Anterior cingulate cortex (tissue), 58 donors: ENCODE measurements at regions not wholly inside any gene's neighbourhood (a gene's known extent, or its start where the extent isn't known, plus 50 kb on each side); places are given as distances from the start of the nearest gene placed in this dataset.

ENCODE experiments used
- DNase-seq, 58 donors: peaks; one replicate each; lab custom pipeline; 2025; lab: John Stamatoyannopoulos, UW

- no peak for DNase-seq
Measured at GRCh38 chr7:47094462-47094861, 487.4 kb downstream of the TNS3 start.

- DNase-seq: no peak
Measured at GRCh38 chr7:47093320-47094234, 488.3 kb downstream of the TNS3 start.

GRCh38 chr7:47092336-47092735 lies 489.6 kb downstream of the TNS3 start:
- DNase-seq: no peak

GRCh38 chr7:47091141-47091540 lies 490.8 kb downstream of the TNS3 start:
- DNase-seq: no peak

GRCh38 chr7:47089461-47089860 lies 492.4 kb downstream of the TNS3 start:
- DNase-seq: no peak

- no peak for DNase-seq
Measured at GRCh38 chr7:47089068-47089417, 492.9 kb downstream of the TNS3 start.

GRCh38 chr7:47088329-47089067 lies 493.4 kb downstream of the TNS3 start:
- peak in 43 of 58 donors; percentile 3 to 57 (median 15) for DNase-seq

GRCh38 chr7:47087866-47088265 lies 494.0 kb downstream of the TNS3 start:
- no peak for DNase-seq

GRCh38 chr7:47085491-47086275 lies 496.2 kb downstream of the TNS3 start:
- DNase-seq: no peak

GRCh38 chr7:47083476-47084250 lies 498.2 kb downstream of the TNS3 start:
- DNase-seq: no peak

- no peak for DNase-seq
Measured at GRCh38 chr7:47080816-47081215, 501.1 kb downstream of the TNS3 start.

- no peak for DNase-seq
Measured at GRCh38 chr7:47078241-47078640, 503.7 kb downstream of the TNS3 start.

- DNase-seq: no peak
Measured at GRCh38 chr7:47074702-47075153, 507.2 kb downstream of the TNS3 start.

GRCh38 chr7:47073284-47073683 lies 508.6 kb downstream of the TNS3 start:
- no peak for DNase-seq

GRCh38 chr7:47071866-47072265 lies 510.0 kb downstream of the TNS3 start:
- DNase-seq: no peak

- DNase-seq: no peak
Measured at GRCh38 chr7:47069385-47070076, 512.4 kb downstream of the TNS3 start.

GRCh38 chr7:47066976-47067614 lies 514.8 kb downstream of the TNS3 start:
- DNase-seq: no peak

GRCh38 chr7:47056731-47057130 lies 525.2 kb downstream of the TNS3 start:
- no peak for DNase-seq
